ENCODE measurements at regions not wholly inside any gene's neighbourhood (a gene's known extent, or its start where the extent isn't known, plus 50 kb on each side); places are given as distances from the start of the nearest gene placed in this dataset.

DNA sequence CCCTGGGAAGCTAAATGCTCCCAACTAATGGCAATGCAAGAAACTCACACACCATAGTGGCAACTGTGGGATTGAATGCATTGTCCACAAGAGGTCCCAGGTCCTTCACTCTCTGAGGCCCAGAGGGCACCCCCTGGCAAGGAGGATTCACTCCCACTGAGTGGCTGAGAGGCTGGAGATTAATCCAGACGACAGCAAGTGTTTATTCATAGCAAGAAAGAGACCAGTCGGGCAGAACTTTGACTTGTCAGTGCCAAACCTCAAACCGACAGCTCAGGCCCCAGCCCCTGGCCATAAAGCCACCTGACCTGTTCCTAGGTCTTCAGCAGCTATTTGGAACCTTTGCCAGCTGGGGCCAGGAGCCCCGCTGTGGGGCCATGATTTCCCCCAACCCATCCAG is 54.5 kb upstream of the MPEG1 start:
- H3K9me3 ChIP-seq: no peaks in the 10 kb centered on the region
- TF ChIP-seq CTCF (IDR thresholded peaks at IDR 0.05): no peak
- no peak for TF ChIP-seq POLR2A (IDR thresholded peaks at IDR 0.05)
- intact Hi-C loops (cut with DNase I): no loop called here
- no peaks in the 10 kb centered on the region for H3K36me3 ChIP-seq
- H3K4me3 ChIP-seq: no peak overlapping the region
- 57% methylated on average over 4 of the region's 4 CpGs; no CpG with 5 or more reads in 1 of the 2 donors for WGBS, 2 donors
- H3K27ac ChIP-seq: no peak overlapping the region
- H3K4me1 ChIP-seq: no peaks in the 10 kb centered on the region
- DNase-seq: no peak
- no peaks in the 10 kb centered on the region for H3K27me3 ChIP-seq

DNA sequence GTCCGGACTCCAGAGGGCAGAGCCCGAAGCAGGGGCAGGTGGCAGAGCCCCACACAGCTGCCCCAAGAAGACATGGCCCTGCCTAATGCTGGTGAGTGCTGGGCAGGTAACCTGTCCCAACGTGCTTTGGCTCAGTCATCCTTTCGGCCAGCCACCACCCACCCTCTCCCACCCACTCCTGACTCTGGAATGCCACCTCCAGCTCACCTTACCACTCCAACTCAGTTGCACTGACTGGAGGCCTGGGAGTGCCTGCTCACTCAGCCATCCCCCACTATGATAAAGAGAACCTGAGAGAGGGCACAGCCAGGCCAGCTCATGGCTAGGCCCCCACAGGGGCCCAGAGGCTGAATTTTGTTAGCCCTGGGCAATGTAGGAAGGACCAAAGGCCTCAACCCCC is 53.8 kb upstream of the MPEG1 start:
- no peak overlapping the region for H3K27ac ChIP-seq
- no peak for DNase-seq
- no peak for TF ChIP-seq CTCF (IDR thresholded peaks at IDR 0.05)
- no peak for TF ChIP-seq POLR2A (IDR thresholded peaks at IDR 0.05)
- no peaks in the 10 kb centered on the region for H3K4me1 ChIP-seq
- H3K4me3 ChIP-seq: no peak overlapping the region
- H3K27me3 ChIP-seq: no peaks in the 10 kb centered on the region
- no peaks in the 10 kb centered on the region for H3K36me3 ChIP-seq
- 70 to 88% methylated on average over 2 to 4 of the region's 4 CpGs for WGBS, 2 donors
- intact Hi-C loops (cut with DNase I): no loop called here
- no peaks in the 10 kb centered on the region for H3K9me3 ChIP-seq

DNA sequence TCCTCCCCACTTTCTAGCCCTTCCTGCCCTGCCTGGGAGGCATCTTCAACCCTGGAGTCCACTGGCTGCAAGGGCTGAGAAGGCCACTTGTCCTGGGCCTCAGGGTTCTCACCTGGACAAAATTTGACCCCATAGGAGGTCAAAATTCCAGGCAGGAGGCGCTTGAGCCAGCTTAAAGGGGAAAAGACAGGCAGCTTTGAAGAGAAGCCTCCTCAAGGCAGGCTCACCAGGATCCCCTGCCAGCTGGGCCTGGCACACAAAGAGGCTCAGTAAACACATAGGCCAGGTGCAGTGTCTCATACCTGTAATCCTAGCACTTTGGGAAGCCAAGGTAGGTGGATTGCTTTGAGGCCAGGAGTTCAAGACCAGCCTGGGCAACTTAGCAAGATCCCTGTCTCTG is 53.0 kb upstream of the MPEG1 start:
- Histone ChIP-seq H3K9me3 (no peaks in the 10 kb centered on the region), H3K4me1 (no peaks in the 10 kb centered on the region), H3K4me3 (no peak overlapping the region), H3K36me3 (no peaks in the 10 kb centered on the region), H3K27ac (no peak overlapping the region), H3K27me3 (no peaks in the 10 kb centered on the region)
- no peak for DNase-seq
- no peak for TF ChIP-seq POLR2A (IDR thresholded peaks at IDR 0.05)
- no peak for TF ChIP-seq CTCF (IDR thresholded peaks at IDR 0.05)
- WGBS, 2 donors: no CpG with 5 or more reads among the region's 1 CpG
- intact Hi-C loops (cut with DNase I): no loop called here

GRCh38 chr11:59264736-59265135 is 52.0 kb upstream of the MPEG1 start:
- WGBS, 2 donors: 78 to 79% methylated on average over 6 to 8 of the region's 8 CpGs
- intact Hi-C loops (cut with DNase I): no loop called here
- TF ChIP-seq POLR2A (IDR thresholded peaks at IDR 0.05) (no peak), CTCF (IDR thresholded peaks at IDR 0.05) (no peak)
- Histone ChIP-seq H3K36me3 (no peaks in the 10 kb centered on the region), H3K4me3 (no peak overlapping the region), H3K27ac (no peak overlapping the region), H3K27me3 (no peaks in the 10 kb centered on the region), H3K9me3 (no peaks in the 10 kb centered on the region), H3K4me1 (no peaks in the 10 kb centered on the region)
- DNase-seq: no peak

GRCh38 chr11:59263225-59263894 is 50.6 kb upstream of the MPEG1 start:
- Histone ChIP-seq H3K36me3 (no peaks in the 10 kb centered on the region), H3K27ac (no peak overlapping the region), H3K9me3 (no peaks in the 10 kb centered on the region), H3K4me3 (no peak overlapping the region), H3K27me3 (no peaks in the 10 kb centered on the region), H3K4me1 (no peaks in the 10 kb centered on the region)
- intact Hi-C loops (cut with DNase I): no loop called here
- DNase-seq: no peak
- TF ChIP-seq CTCF (IDR thresholded peaks at IDR 0.05) (peak in 3 of 6 experiments; percentile 20 to 26 (median 23)), POLR2A (IDR thresholded peaks at IDR 0.05) (no peak)
- WGBS, 2 donors: 68 to 100% methylated on average over 1 to 4 of the region's 9 CpGs

Small RNA genes in the stretch of these regions (small RNA-seq; reads per million reads assigned to genes)
- gene RN7SL435P: 0 reads per million in 4 donors

All from esophagus squamous epithelium (tissue), 5 donors.